Tongue (tissue), 1 donor: ENCODE measurements at regions not wholly inside any gene's neighbourhood (a gene's known extent, or its start where the extent isn't known, plus 50 kb on each side); places are given as distances from the start of the nearest gene placed in this dataset.

Experiments used
- DNase-seq: peaks from one replicate; pipeline ENCODE4 v3.0.0-alpha.2; 2015

DNA sequence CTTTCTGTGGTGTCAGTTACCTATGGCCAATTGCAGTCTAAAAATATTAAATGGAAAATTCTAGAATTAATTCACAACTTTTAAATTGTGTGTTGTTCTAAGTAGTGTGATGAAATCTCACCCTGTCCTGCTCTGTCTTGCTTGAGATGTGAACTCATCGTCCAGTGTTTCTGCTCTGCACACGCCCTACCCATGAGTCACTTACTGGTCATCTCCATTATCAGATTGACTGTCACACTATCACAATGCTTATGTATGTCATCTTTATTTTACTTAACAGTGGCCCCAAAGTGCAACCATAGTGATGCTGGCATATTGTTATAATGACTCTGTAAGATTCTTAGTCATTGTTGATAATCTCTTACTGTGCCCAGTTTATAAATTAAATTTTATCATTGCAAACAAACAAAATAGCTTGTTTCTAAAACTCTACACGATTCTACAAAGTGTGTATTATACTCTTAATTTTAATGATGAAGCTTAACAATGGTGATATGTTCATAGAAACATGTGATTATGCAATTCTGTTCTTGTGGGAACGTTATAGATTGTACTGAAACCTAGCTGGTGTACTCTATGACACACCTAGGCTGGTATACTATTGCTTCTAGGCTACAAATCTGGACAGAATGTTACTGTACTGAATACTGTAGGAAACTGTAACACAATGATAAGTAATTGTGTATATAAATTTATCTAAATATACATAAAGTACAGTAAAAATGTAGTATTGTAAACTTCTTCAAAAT, 1086.8 kb upstream of the PIK3C3 start:
- no peak for DNase-seq

DNA sequence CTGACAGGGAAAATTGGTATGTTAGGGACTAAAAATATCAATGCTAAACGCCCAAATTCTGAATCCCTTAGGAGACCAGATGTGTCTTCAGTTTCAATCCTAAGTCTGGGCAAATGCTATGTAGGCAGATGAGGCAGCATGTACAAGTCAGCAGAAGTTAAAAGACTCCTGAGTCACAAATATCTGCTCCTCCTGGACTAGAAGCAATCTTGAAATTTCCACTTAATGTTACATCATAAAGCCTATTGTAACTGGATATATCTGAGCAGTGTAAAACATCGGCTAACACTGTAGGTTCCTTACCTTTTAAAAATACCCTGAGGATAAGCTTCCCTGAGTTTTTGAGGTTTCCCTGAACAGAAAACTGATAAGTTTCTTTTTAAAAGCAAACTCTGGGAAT, 1087.6 kb upstream of the PIK3C3 start:
- DNase-seq, result no peak

DNA sequence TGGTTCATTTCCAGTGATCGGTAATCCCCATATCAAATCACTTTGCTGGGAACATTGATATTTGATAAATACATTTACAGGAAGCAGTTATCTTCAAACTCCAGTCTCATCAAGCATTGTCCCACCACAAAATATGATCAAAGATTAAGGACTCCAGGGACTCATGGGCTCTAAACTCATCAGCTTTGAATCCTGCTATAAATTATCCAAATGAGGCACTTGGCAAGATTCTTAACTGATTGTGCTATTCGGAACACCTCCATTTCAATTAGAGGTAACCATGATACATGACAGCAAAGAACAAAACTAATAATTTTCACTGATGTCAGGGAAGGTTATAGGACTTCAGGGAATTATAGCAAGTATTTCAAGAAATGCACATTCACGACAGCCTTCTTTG, 1088.1 kb upstream of the PIK3C3 start:
- no peak for DNase-seq

DNA sequence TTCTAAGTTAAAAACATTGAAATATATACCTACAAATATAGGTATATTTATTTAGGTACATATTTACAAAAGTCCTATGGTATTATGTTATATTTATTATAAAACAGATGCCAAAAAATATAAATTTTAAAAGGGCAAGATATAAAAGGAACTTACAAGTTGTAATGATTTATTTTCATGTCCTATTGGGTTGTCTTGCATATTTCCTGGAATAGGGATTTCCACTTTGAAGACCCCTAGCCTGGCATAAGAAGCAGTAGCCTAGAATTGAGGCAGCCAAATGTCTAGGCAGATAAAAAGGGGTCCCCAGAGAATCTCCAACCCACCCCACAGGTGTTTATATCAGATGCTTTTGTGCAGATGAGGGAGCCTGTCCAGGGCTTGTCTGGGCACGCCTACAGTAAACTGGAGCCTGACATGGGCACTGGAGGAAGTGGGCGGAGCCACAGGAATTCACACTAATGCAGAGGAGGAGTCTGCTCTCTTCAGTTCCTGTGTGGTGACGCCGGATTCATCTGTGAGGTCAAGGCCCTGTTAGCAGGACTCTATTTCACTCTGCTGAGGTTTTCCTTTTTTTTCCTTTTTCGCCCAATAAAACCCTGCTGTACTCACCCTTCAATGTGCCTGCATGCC, 1088.9 kb upstream of the PIK3C3 start:
- DNase-seq, result no peak

DNA sequence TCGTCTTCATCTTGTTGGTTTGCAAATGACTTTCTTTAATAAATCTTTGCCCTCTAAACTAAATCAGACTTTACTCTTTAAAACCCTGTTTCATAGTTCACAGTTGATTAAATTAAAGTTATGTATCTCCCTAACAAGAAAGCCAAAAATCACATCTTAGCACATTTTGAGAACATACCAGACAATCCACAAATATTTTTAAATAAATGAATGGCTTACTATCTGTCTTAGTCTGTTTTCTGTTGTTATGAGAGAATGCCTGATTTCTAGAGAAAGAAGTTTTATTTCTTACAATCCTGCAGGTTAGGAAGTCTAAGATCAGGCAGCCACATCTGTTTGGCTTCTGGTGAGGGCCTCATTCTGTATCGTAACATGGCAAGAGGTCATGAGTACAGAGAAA, 1090.2 kb upstream of the PIK3C3 start:
- no peak for DNase-seq

DNA sequence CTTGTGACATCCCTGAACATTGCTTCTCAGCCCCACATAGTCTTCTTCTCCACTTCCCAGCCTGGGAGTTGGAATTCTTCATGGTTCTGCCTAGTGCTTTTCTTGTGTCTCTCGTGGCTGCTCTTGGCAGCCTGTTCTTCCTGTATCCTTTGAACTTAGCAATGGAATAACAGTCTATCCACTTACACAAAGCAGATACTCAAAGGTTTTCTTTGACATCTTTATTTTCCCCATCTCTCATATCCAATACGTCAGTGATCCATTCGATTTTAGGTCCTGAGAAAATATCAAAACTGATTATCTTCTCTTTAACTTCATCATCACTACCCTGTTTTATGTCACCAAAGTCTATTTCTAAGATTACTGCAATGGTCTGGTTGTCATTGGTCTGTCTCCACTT, 1091.2 kb upstream of the PIK3C3 start:
- DNase-seq, result no peak

DNA sequence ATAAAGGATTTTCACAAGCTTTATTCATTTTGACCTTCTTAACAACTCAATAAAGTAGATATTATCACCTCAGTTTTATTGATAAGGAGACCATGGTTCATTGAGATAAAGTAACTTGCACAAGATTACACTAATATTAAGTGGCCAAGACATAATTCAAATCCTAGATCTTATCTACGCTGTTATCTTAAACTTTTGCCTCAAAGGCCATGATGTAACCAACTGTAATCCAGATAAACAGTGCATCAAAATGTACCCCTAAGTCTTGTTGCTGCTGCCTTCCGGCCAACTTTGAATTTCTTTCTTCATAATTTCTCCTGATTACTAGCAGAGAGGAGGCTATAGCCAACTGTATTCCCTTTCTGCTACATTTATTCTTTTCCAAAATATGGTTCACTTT, 1094.8 kb upstream of the PIK3C3 start:
- DNase-seq, result no peak

DNA sequence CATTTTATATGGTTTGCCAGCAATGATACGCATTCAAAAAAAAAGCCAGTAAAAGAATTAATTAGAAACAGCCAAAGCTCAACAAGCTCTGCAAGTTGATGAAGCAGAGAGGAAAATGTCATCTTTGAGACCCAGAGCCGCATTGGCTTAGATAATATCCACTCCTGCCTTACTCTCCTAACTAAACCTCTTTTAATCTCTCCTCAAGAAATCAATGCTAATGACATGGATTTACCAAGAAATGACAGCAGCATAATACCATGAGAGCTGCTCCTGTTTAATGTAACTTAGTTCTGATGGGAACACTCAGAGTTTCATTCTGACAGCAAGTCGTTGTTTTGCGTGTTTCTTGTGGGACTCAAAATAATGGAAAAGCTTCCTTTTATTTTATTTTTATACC, 1099.4 kb upstream of the PIK3C3 start:
- DNase-seq, result peak; percentile 5

DNA sequence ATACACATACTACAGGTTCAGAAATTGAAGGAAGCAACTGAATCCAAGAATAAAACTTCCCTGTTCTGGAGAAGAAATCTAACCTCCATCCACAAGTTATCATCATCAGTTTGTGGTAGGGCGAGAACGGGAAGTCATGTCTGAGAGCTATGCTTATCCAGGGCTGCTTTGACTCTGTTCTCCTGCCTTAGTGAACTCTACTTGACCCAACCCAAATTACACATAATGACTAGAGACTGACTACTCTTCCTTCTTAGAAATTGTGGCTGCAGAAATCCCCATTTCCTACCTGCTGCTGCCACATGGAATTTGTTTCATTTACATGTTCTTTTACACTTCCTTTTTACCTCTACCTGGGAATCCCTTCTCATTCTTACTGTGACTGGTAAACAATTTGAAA, 1102.6 kb upstream of the PIK3C3 start:
- DNase-seq, result no peak

DNA sequence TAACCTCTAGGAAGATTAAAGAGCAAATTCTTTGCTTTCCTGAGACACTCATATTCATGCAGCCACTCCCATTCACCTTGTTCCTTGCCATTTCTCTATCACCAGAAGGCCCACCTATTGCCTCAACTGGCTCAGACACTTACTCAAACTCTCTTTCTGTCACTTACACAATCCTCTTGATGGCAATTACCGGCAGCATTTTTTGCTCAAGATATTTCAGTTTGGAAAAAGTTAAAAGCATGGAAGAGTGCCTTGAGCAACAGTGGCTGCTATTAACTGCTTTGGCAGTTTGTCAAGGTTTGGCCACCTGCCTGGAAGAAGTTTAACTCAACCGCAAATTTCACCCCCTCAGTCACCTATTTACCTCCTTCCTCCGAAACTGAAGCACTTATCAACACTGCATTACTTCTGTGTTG, 1104.0 kb upstream of the PIK3C3 start:
- peak; percentile 27 for DNase-seq

DNA sequence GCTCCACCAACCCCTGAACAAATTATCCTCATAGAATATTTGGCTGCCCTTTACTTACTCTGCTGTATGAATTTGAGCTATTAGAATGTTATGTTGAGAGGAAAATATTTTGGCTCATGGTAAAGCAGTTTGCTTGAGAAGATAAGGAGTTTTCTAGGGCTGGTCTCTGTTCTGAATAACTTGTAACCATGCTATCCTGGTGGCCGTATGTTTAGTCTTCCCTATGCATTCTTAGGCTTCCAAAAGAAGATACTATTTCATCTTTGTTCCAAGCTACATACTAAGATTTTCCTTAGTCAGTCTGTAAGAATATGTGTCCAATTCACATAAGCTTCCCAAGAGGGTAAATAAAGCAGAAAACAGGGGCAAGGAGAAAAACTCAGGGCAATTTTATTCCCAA, 1105.1 kb upstream of the PIK3C3 start:
- DNase-seq, result no peak

DNA sequence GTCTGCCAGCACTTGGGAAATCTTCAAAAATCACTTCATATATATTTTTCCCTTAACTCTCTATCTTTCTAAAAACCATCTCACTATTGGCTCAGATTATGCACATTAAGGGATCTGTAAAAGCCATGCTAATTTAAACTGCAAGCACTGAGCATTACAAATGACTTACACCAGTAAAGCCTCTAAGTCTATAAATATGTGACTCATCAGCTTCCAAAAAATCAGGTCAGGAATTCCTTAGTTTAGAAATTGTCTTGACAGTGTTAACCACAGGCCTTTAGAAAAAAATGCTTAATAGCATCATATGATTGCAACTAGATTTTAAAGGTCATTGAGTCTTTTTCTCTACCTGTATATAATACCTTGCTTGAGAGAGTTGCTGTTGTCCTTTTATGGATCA, 1113.6 kb upstream of the PIK3C3 start:
- DNase-seq, result no peak

DNA sequence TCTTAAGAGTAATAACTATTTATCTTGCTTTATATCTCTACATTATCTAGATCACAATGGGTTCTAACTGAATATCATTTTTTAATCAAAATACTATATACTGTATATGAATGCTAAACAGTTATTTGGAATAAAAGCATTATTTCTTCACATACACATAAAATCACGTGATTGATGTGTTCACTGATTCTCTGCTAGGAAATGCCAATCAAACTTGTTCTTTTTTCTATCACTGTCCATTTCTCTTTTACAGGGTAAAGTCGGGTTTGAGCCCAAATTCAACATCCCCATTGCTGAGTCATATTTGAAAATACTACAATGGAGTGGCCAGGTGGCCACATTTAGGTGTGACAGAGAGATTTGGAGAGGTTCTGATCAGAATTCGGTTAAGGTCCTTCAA, 1114.0 kb upstream of the PIK3C3 start:
- DNase-seq, result no peak

DNA sequence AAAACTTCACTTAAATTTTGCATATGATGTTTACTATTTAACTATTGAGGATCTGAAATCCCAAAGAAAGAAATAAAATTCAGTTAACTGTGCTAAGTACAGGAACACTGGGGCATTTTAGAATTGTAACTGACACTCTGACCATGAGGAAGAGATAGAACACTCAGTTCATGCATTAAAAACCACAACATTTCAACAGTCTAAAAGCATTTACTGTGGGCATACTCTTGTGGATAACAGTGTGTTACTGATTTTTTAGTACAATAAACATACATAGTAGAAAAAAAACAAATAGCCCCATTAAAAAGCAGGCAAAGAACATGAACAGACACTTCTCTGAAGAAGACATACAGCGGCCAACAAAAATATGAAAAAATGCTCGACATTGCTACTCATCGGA, 1122.7 kb upstream of the PIK3C3 start:
- DNase-seq, result no peak

DNA sequence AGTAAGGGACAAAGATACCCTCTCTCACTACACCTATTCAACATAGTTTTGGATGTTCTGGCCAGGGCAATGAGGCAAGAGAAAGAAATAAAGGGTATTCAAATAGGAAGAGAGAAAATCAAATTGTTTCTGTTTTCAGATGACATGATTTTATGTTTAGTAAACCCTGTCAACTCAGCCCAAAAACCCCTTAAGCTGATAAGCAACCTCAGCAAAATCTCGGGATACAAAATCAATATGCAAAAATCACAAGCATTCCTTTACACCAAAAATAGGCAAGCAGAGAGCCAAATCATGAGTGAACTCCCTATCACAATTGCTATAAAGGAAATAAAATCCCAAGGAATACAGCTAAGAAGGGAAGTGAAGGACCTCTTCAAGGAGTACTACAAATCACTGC, 1130.7 kb upstream of the PIK3C3 start:
- DNase-seq, result no peak

DNA sequence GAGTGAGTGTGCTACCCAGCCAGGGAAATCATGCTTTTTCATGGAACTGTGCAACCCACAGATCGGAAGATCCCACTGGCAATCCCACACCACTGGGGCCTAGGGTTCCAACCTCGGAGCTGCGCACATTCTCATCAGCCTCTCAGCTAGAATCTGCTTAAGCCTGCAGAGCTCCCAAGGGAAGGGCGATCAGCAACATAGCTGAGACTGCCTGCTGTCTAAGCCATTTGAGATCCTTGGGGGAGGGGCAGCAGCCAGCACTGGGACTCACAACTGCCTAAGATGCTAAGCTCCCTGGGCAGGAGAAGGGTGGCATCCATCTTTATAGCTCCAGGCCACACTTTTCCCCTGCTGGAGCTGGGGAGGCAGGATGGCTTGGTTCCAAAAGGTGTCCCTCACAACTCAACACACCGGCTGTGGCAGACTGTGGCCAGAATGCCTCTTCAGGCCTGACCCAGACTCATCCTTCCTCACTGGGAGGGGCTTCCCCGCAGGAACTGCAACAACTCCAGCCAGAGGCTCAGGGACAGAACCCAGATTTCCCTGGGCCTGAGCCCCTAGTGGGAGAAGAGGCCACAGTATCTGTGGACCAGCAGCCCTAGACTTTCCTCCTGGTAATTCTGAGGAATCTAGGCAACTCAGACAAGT, 1133.3 kb upstream of the PIK3C3 start:
- no peak for DNase-seq

DNA sequence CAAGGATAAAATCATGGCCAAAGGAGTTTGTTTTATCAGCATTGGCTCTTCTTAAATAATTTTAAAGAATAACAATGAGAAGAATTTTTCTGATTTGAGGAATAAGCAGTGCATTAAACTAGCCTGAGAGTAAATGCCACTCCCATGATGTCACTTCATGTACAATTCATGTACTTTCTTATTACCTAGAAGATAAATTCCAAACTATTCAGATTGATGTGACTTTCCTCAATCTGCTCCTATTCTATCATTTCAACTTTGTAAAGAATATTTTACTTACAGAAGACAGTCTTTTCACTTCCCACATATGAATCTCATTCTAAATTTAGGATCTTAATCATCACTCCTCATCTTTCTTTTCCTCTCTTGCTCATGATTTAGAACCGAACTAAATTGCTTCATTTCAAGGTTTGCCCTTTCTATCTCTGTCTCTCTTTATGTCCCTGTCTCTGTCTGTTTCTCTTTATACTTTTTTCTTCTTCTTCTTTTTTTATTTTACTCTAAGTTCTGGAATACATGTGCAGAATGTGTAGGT, 1142.0 kb upstream of the PIK3C3 start:
- no peak for DNase-seq

DNA sequence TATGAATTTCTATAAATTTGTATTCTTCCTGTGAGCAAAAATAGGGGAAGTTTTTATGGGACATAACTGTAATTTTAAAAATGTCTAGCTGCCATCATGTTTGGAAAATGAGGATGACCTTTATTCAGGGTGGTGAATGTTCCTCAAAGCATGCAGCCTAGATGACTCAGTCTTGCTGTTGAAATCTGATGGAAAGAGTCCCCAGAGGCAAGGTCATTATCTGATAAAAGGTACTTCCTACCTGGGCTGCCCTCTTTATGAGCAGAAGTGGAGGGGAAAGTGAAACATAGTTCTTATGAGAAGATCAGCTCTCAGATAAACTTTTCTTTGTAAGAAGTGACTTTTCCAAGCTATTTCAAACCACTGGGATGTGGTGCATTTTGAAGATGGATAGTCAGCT, 1144.7 kb upstream of the PIK3C3 start:
- no peak for DNase-seq

DNA sequence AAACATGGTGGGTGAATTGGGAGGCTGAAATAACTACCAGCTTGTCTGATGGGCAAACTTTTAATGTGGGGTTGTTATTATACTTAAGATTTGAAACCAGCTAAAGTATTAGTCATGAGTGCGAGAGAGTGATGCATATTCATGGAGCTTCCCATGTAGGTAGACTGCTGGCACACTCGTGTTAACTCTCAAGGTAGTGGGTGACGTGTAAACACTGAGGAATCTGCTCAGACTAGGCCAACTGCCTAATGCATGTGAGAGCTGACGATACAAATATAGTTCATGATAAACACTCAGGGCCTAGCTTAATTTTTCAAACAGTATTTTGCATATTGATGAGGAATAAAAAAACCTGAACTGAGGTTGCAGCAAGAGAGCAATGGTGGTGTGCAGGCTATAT, 1165.7 kb upstream of the PIK3C3 start:
- no peak for DNase-seq

DNA sequence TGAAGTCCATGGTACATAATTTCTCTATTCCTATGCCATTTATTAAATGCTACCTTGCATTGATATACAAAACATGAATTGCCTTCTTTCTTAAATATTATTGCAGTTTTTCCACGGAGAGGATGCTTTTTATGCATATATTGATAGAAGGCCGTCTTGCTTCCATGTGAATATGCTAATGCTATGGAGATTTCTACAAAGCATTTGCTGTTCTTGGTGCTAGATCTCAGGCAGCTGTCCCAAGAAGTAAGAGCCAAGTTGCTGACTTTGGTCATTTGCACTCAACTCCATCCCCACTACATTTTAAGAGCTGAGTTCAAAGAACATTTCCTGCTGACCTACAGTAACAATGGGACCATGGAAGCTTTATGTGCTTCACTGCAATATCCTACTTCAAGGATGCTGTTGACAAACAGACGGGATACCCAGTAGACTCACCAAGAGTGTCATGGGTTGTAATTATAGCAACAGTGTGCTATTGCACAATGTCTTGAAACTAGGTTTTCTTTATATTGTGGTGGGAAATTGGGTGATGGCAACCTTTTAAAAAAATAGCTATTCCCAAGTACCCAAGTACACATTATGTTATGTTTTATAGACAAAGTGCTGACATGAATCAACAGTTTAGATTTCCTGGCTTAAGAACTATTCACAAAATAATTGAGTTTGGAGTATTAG, 1172.4 kb upstream of the PIK3C3 start:
- DNase-seq, result no peak

DNA sequence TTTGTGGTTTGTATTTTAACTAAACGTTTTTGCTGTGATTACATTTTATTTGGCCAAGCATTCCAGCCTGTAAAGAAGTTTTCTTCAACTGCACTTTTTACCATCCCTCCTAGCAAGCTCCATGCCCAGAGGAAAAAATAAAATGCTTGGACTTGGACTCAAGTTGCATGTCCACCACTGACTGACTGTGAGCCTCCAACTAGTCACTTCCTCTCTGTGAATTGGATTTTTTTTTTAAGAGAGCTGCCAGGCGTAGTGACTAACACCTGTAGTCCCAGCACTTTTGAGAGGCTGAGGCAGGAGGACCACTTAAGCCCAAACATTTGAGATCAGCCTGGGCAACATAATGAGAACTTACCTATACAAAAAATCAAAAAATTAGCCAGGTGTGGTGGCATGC, 1185.2 kb upstream of the PIK3C3 start:
- DNase-seq, result no peak

DNA sequence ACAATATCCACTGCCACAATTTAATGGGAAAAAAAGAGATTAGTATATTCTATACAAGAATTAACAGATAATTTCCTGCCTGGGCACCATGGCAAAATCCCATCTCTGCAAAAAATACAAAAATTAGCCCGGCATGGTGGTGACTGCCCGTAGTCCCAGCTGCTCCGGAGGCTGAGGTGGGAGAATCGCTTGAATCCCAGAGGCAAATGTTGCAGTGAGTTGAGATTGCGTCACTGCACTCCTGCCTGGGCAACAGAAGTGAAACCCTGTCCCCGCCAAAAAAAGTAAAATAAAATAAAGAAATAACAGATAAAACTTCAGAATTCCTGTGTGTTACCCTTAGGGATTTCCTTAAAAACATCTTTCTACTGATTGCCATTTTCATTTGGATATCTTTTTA, 1194.8 kb upstream of the PIK3C3 start:
- DNase-seq, result no peak

DNA sequence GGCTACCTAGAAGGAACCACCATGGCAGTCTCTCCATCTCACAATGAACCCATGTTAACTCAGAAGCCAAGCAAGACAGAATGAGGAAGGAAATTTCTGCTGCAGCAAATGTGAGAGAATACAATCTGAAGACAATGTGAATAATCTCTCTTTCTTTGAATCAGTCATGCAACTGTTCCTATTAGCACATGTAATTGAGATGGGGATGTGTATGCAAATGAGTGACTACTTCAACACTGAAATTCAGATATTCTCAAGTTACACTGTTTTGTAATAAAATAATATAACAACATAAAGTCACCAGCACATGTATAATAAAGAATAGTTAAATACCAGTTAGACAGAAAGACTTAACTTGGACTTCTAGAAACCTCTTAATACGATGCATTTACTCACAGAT, 1200.6 kb upstream of the PIK3C3 start:
- no peak for DNase-seq
